GM12872 (cell line): ENCODE measurements at regions not wholly inside any gene's neighbourhood (a gene's known extent, or its start where the extent isn't known, plus 50 kb on each side); places are given as distances from the start of the nearest gene placed in this dataset.

ENCODE experiments used
- CTCF ChIP-seq: IDR thresholded peaks from 3 replicates; pipeline ENCODE4 v1.5.1; 2011; ENCODE audit warnings: low read depth, mild to moderate bottlenecking, low read length, moderate library complexity; ENCODE audit not compliant: insufficient read depth

GRCh38 chr2:238731961-238732360 is 115.9 kb upstream of the TWIST2 start:
- no peak for TF ChIP-seq CTCF

- TF ChIP-seq CTCF: no peak
These were observed 109.0 kb upstream of the TWIST2 start for GRCh38 chr2:238738917-238739316.

- no peak for TF ChIP-seq CTCF
These were observed 108.2 kb upstream of the TWIST2 start for GRCh38 chr2:238739668-238740067.

GRCh38 chr2:238741277-238741676 is 106.6 kb upstream of the TWIST2 start:
- no peak for TF ChIP-seq CTCF

- no peak for TF ChIP-seq CTCF
These were observed 105.8 kb upstream of the TWIST2 start for GRCh38 chr2:238742066-238742465.

GRCh38 chr2:238742664-238743063 is 105.2 kb upstream of the TWIST2 start:
- no peak for TF ChIP-seq CTCF

GRCh38 chr2:238743243-238744065 is 104.4 kb upstream of the TWIST2 start:
- no peak for TF ChIP-seq CTCF

- no peak for TF ChIP-seq CTCF
These were observed 102.9 kb upstream of the TWIST2 start for GRCh38 chr2:238744951-238745350.
